Midbrain (tissue), 1 donor: ENCODE measurements at regions not wholly inside any gene's neighbourhood (a gene's known extent, or its start where the extent isn't known, plus 50 kb on each side); places are given as distances from the start of the nearest gene placed in this dataset.
"Not testable (repeated sequence)": the region's sequence is repeated elsewhere in the genome, so short reads cannot be mapped to it uniquely, and the experiment has no call there.

Source experiments
- DNase-seq: peaks from one replicate; lab custom pipeline; 2025; lab: John Stamatoyannopoulos, UW

GRCh38 chr7:83306502-83306901 lies 143.8 kb upstream of the PCLO start:
- no peak for DNase-seq

- DNase-seq: no peak
Observed at GRCh38 chr7:83305027-83305426, 142.3 kb upstream of the PCLO start.

DNA sequence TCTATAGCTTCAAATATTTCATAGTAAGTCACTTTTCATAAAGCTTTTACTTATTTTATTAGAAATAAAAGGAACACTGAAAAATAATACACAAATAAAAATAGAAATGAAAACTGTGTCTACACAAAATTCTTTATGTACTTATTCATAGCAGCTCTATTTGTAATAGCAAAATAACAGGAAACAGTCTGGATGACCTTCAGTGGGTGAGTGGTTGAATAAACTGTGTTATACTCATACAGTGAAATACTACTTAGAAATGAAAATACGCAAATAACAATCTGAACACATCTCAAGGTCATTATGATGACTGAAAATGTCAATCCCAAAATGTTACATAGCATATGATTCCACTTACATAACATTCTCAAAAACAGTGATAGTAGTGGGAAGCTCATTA lies 138.7 kb upstream of the PCLO start:
- no peak for DNase-seq

GRCh38 chr7:83290211-83290610 lies 127.5 kb upstream of the PCLO start:
- no peak for DNase-seq

DNA sequence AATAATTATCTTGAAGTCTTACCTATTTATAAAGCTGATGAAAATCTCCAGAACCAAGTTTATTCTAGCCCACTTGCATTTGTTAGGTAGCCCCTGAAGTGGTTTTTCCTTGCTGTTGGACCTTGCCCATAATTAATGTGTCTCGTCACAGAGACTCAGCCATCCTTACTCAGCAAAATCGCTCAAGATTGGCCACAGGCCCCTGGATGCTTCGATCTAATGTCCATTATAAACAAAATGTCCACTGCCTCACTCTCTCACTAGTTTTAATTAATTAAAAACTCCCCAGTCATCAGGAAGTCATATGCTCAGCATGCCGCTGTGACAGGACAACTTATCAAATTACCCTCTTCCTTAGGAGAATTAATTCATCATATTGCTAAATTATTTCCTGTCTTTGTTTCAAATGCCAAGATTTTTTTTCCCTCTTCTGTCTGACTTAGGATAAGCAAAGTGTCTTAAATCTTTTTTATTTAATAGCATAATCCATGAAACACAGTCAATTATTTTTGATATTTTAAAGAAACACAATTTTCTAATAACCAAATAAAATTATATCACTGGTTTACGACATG lies 126.8 kb upstream of the PCLO start:
- DNase-seq: no peak

- DNase-seq: no peak
Observed at GRCh38 chr7:83280671-83281070, 118.0 kb upstream of the PCLO start.

GRCh38 chr7:83276250-83276649 lies 113.6 kb upstream of the PCLO start:
- DNase-seq: no peak

DNA sequence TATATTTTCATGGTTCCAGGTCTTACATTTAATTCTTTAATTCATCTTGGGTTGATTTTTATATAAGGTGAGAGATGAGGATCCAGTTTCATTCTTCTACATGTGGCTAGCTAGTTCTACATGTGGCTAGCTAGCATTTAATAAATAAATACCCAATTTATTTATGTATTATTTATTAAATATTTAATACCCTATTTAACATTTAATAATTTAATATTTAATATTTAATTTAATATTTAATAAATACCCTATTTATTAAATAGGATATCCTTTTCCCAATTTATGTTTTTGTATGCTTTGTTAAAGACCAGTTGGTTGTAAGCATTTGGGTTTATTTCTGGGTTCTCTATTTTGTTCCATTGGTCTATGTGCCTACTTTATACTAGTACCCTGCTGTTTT lies 111.0 kb upstream of the PCLO start:
- no peak for DNase-seq

- DNase-seq: peak; percentile 26
Observed at GRCh38 chr7:83271212-83272099, 108.8 kb upstream of the PCLO start.

DNA sequence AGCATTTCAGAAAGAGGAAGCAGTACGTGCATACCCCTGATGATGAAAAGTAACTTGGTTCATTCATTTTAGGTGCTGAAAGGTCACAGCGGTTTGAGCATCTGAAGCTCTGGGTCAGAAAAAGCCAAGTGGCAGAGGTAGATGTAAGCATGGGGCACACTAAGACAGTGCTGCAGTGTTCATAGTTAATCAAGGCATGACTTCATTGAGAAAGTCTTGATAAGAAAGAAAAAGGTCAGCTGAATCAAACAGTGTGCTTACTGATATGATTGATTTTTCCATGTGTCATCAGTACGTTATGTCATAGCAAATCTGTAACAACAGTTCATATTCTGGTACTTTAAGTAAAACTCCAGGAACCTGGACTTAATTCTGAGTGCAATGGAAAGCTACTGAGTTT lies 107.7 kb upstream of the PCLO start:
- no peak for DNase-seq

DNA sequence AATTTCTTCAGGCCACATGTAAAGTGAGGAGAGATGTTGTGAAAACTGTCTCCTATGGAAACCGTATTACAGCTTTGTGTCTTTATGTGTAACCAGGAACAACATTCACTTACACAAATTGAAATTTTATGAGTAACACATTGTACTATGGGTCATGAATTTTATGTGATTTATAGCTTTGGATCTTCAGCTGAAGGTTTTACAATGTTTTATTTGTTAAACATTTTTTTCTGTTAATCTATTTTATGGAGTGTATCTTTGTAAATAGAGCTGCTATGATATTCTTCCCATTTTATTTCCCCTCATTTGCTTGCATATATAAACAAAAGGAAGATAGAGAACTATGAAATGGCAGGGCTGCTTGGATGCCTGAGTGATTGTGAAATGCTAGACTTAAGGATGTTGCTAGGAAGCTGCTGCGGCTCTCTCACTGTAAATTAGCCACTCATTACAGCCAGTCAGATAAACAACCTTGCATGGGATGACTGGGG lies 104.5 kb upstream of the PCLO start:
- DNase-seq: no peak

GRCh38 chr7:83263442-83264034 lies 100.9 kb upstream of the PCLO start:
- not testable (repeated sequence) for DNase-seq

DNA sequence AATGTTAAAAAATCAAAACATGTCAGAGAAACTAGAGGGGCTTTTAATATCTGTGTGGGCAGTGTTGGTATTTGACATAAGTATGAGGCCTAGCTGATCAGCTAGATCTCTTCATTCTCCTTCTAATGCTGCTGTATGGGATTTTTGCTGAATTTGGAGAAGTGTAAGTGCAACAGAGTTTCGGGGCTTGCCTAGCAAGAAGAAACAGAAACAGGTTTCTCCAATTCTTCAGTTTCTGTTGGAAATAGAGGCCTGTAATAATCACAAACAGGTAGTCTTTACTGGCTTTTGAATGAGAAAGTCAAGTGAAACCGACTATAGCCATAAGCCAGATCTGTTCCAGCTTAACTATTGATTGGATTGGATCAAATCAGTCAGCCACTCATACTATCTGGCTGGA lies 96.4 kb upstream of the PCLO start:
- no peak for DNase-seq

- DNase-seq: no peak
Observed at GRCh38 chr7:83248000-83248399, 85.3 kb upstream of the PCLO start.

GRCh38 chr7:83219231-83219630 lies 56.5 kb upstream of the PCLO start:
- not testable (repeated sequence) for DNase-seq

DNA sequence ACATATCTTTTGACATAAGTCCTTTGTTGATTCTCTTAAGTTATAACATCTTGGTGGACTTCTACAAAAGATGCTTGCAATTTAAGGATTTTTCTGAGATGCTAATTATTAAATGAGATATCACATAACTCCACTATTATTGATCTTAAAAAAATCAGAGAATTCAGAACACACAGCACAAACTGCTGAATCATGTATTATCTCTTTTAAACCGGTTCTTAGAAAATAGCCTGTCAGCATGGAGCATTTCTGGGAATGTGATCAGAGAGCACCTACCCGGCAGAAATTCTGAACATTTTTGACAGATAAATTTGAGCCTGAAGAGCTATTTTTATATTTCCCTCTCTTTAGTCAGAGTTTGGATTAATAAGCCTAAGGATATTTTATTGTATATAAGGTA lies 50.2 kb upstream of the PCLO start:
- no peak for DNase-seq
